Pulmonary artery endothelial cell (primary cell): ENCODE measurements at regions not wholly inside any gene's neighbourhood (a gene's known extent, or its start where the extent isn't known, plus 50 kb on each side); places are given as distances from the start of the nearest gene placed in this dataset.
"Not testable (repeated sequence)": the region's sequence is repeated elsewhere in the genome, so short reads cannot be mapped to it uniquely, and the experiment has no call there.

Source experiments
- DNase-seq: peaks from one replicate; pipeline ENCODE4 v3.0.0-alpha.2; 2011; ENCODE audit warnings: low read depth, low spot score

DNA sequence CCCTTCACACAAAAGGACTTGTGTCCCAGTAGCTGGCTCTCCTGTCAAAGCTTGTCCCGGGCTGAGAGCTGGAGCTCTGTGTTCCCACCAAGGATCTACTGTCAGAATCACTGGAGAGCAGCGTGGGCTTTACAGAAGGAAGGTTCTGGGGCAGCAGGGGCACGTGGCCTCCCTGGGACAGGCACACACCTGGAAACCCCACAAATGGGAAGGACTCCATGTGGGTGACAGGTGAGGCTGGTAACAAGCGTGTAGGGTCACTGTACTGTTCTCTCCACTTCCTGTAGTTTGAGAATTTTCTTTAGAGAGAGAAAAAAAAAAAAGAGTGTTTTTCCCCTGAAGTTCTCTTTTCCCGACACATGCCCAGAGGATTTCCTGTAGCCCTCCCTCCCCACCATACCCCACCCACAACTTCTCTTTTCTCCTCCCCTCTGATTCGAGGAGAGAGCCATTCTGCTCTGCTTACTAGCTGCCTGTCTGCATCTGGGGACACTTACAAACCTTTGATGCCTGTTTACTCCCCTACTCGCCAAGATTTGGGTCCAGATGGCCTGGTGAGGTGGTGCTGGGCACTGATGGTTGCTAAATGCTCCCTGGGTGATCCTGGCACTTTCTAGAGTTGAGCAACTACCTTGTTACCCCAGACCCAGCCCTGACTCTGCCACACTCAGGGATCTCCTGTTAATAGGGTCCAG is 84.1 kb upstream of the SIRPA start:
- DNase-seq = no peak

- DNase-seq = no peak
These were observed 84.7 kb upstream of the SIRPA start for GRCh38 chr20:1810572-1810925.

GRCh38 chr20:1809611-1810510 is 85.3 kb upstream of the SIRPA start:
- no peak for DNase-seq

GRCh38 chr20:1809131-1809572 is 86.1 kb upstream of the SIRPA start:
- no peak for DNase-seq

DNA sequence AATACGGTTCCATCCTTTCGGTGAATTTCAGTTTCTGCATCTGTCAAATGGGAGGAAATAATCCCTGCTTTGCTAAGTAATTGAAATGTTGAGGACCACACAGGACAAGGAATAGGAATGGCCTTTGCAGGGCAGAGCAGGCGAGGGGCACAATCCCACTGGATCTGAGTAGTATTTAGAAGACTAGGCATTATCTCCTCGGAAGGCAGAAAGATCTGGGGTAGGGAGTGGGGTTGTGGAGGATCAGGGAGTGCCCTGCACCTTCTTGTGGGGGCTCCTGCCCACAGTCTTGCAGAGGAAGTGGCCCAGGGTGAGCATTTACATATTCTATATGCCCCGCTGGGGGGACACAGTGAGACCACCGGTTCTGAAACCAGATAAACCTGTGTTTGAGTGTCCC is 87.1 kb upstream of the SIRPA start:
- DNase-seq = no peak

- DNase-seq = no peak
These were observed 87.8 kb upstream of the SIRPA start for GRCh38 chr20:1807394-1807793.

- DNase-seq = no peak
These were observed 88.8 kb upstream of the SIRPA start for GRCh38 chr20:1806456-1806855.

DNA sequence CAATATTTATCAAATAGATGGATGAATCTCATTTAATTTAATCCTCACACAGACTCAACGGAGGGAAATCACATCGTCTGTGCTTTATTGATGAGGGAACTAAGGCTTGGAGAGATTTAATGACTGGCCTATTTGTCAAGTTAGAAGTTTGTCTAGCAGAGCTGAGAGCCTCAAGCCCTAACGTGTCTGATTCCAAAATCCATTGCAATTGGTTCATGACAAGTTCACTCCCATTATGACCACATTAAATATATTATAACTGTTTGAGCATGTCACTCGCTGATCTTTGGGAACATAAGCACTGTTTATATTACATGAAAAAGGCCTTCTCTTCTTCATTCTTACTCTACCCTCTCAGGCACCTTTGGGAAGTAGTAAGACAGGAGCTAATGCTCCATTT is 89.4 kb upstream of the SIRPA start:
- no peak for DNase-seq

DNA sequence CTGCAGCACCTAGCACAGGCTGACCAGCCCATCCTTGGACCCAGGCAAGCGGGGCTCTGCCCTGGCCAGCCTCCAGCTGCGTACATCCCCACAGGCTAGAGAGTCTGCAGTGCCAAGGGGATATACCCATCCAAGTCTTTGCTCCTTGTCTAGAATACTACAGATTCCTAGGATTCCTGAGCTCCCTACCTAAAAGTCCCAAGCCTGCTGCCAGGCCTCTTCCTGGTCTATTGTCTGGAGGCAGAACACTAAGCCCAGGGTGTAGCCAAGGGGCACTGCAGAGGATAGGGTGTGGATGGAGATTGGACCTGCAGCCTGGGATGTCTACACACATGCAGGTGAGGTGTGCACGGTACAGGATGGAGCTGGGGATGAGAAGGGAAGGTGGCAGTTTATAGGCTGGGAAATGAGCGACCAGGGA is 90.0 kb upstream of the SIRPA start:
- DNase-seq = no peak

DNA sequence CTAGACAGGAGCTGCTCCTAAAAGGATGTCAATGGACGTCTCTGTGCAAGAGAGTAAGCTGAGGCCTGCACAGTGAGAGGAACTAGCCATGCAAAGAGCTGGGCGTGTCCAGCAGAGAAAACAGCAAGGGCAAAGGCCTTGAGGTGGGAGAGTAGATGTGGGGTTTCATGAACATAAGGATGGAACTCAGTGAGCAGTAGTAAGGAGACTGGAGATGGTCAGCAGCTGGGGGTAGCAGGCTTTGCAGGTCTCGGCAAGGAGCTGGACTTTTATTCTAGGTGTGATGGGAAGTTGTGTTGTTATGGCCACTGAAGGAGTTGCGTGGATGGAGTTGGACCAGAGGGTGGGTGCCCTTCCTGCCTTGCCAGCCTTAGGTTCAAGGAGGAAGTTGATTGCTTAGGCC is 90.7 kb upstream of the SIRPA start:
- DNase-seq = no peak

DNA sequence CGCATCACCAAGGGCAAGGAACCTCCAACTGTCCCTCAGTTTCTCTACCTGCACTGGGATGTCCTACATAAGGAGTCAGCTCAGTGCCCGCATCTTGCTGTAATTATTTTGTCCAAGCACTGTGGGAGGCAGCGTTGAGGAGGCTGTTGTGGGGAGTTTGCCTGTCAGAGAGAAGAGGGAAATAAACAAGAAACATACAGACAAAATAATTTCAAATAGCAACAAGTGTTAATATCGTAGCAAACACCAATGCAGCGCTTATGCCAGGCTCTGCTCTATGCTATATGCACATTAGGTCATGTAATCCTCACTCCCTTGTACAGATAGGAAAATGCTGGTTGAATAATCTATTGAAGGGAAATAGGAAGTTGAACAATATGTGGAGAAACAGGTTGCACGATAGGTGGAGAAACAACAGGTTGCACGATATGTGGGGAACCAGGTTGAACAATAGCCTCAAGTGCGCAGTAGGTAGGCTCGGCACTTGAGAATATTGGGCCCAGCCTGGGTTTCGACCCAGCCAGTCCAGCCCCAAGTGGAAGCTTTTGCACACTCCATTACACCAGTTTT is 91.2 kb upstream of the SIRPA start:
- DNase-seq = no peak

DNA sequence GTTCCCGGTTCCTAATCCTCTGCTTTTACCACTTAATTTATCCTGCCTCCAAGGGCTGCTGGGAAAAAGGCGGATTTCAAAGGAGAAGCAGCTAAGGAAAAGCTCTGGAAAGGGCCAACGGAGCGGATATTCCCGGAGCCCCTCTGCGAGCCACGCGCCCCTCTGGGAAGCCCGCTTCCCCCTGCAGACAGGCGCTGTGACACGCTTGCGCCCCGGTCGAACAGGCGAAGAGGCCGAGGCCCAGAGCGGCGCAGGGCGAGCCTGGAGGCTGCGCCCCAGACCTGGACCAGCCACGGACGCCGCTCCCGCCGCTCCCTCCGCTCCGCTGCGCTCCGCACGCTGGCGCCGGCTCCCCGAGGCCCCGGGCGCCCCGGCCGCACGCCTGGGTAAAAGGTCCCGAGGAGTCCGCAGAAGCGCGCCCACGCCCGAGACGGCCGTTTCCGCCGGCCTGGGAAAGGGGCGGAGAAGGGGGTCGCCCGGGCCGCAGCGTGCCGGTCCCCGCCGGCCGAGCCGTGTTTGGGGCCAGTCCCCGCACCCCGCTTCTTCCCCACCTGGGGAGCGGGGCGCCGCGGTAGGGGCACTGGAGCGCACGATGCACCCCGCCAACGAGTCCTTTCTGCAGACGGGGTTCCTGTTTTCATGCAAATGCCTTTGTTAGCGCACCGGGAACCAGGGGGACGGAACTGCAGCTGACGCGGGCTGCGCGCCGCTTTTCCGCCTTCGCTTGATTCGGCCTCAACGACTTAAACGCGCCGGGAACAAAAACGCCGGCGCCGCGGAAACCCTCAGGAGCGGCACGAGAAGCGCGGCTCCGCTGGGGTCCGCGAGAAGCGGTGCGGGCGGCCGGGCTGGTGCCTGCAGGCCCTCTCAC is 91.9 kb upstream of the SIRPA start:
- DNase-seq = no peak

GRCh38 chr20:1802385-1803060 is 92.7 kb upstream of the SIRPA start:
- DNase-seq = no peak

DNA sequence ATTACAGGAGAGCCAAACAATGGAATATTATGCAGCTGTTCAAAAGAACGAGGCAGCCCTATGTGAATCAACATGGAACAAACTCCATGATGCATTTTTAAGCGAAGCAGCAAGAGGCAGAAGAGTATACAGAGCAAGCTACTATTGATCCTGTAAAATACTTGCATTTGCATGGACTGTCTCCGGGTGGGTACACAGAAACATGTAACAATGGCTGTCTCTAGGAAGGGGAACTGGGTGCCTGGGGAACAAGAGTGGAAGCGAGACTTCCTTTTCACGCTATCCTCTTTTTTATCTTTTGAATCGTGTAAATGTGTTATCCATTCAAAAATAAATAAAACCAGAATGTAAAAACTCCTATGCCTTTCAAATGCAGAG is 93.3 kb upstream of the SIRPA start:
- DNase-seq = no peak

DNA sequence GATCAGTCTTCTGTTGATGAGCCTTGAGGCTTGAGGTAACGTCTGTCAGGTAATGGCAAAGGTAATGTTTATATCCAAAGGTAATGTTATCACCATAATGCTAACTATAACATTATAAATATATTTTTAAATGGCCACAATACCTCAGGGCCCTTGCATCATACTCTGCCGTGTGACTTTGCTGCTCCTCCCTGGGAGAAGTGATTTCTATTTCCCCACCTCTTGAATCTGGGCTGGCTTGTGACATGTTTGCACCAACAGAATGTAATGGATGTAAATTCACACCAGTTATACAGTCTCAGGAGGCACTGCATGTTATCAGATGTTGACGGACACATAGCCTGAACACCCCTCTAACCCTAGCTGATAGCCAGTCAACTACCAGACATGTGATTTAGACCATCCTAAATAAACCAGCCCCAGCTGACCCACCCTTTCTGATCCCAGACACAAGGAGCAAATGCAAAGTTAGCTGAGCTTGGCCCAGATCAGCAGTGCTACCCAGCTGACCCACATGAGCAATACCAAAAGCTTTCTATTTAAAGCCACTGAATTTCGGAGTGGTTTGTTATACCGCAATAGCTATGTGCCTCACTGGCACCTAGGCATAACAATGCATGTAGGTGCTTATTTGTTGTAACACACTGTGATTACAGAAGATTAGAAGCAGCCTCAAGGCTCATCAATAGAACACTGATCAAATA is 93.8 kb upstream of the SIRPA start:
- DNase-seq = no peak

- no peak for DNase-seq
These were observed 94.4 kb upstream of the SIRPA start for GRCh38 chr20:1800777-1801176.

DNA sequence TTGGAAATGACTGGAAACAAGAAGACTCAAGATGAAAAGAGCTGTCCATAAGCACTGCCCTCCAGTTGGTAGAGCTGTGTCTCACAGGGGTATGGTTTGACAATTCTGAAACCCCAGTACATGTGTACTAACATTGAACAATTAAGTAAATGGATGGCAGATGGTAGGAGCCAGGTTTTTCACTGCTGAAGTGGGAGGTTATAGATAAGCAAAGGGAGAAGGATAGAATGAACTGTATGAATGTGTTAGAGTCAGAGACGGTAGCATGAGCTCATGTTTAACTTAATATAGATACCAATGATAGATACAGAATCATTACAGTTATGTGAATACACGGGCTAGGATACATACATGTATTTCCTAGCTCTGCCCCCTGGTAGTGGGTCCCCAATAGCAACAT is 95.0 kb upstream of the SIRPA start:
- no peak for DNase-seq

DNA sequence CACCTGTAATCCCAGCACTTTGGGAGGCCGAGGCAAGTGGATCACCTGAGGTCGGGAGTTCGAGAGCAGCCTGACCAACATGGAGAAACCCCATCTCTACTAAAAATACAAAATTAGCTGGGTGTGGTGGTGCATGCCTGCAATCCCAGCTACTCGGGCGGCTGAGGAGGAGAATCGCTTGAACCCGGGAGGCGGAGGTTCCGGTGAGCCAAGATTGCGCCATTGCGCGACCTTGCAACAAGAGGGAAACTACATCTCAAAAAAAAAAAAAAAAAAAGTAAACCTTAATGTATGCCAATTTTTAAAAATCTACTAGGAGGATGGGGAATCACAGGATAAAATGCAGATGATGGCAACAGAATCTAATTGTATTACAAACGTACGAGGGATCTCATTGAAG is 95.5 kb upstream of the SIRPA start:
- not testable (repeated sequence) for DNase-seq

- no peak for DNase-seq
These were observed 96.2 kb upstream of the SIRPA start for GRCh38 chr20:1798982-1799381.

DNA sequence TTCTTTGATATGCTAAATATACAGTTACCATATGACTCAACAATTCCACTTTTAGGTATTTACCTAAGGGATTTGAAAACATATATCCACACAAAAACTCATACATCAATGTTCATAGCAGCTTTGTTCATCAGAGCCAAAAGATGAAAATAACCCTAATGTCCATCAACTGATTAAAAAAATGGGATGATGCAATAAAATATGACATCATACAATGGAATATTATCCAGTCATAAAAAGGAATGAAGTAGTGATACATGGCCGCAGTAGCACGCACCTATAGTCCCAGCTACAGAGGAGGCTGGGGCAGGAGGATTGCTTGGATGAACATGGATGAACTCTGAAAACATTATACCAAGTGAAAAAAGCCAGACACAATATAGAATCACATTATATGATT is 101.4 kb upstream of the SIRPA start:
- no peak for DNase-seq
